TTC549 (cell line): ENCODE measurements at regions not wholly inside any gene's neighbourhood (a gene's known extent, or its start where the extent isn't known, plus 50 kb on each side); places are given as distances from the start of the nearest gene placed in this dataset.

Experiments used
- FAIRE-seq: peaks from 2 replicates; lab custom pipeline; 2012; peaks lifted over from hg19 to GRCh38; lab: Jason Lieb, UNC

- no peak for FAIRE-seq
Observed at GRCh38 chr10:123576706-123577105, 89.4 kb upstream of the GPR26 start.

GRCh38 chr10:123577921-123578461 lies 88.2 kb upstream of the GPR26 start:
- no peak for FAIRE-seq

- no peak for FAIRE-seq
Observed at GRCh38 chr10:123578721-123579120, 87.4 kb upstream of the GPR26 start.

GRCh38 chr10:123579675-123580074 lies 86.5 kb upstream of the GPR26 start:
- no peak for FAIRE-seq

GRCh38 chr10:123580426-123580825 lies 85.7 kb upstream of the GPR26 start:
- no peak for FAIRE-seq

- no peak for FAIRE-seq
Observed at GRCh38 chr10:123581656-123582055, 84.5 kb upstream of the GPR26 start.

- FAIRE-seq, result no peak
Observed at GRCh38 chr10:123582084-123582989, 83.8 kb upstream of the GPR26 start.

GRCh38 chr10:123583639-123584418 lies 82.3 kb upstream of the GPR26 start:
- no peak for FAIRE-seq

- no peak for FAIRE-seq
Observed at GRCh38 chr10:123584419-123584775, 81.8 kb upstream of the GPR26 start.

GRCh38 chr10:123585477-123586445 lies 80.4 kb upstream of the GPR26 start:
- no peak for FAIRE-seq

GRCh38 chr10:123587110-123587509 lies 79.0 kb upstream of the GPR26 start:
- FAIRE-seq, result no peak

GRCh38 chr10:123588386-123588914 lies 77.7 kb upstream of the GPR26 start:
- no peak for FAIRE-seq

- FAIRE-seq, result no peak
Observed at GRCh38 chr10:123595661-123596060, 70.5 kb upstream of the GPR26 start.

- FAIRE-seq, result no peak
Observed at GRCh38 chr10:123597676-123598075, 68.5 kb upstream of the GPR26 start.

GRCh38 chr10:123599366-123599849 lies 66.7 kb upstream of the GPR26 start:
- FAIRE-seq, result no peak

- FAIRE-seq, result no peak
Observed at GRCh38 chr10:123600177-123600576, 66.0 kb upstream of the GPR26 start.

- FAIRE-seq, result no peak
Observed at GRCh38 chr10:123603130-123603529, 63.0 kb upstream of the GPR26 start.

- FAIRE-seq, result no peak
Observed at GRCh38 chr10:123604506-123604905, 61.6 kb upstream of the GPR26 start.

GRCh38 chr10:123606006-123606405 lies 60.1 kb upstream of the GPR26 start:
- no peak for FAIRE-seq

- FAIRE-seq, result no peak
Observed at GRCh38 chr10:123606955-123607354, 59.2 kb upstream of the GPR26 start.

GRCh38 chr10:123607386-123607785 lies 58.8 kb upstream of the GPR26 start:
- FAIRE-seq, result no peak

GRCh38 chr10:123608047-123608446 lies 58.1 kb upstream of the GPR26 start:
- FAIRE-seq, result no peak
